Mucosa of descending colon (tissue), 3 donors: ENCODE measurements at regions not wholly inside any gene's neighbourhood (a gene's known extent, or its start where the extent isn't known, plus 50 kb on each side); places are given as distances from the start of the nearest gene placed in this dataset.

Experiments used
- ATAC-seq: fragments of 200-7000 bp; cut with Tn5 transposase; one replicate; pipeline ENCODE4 v1.9.1; 2020; ENCODE audit warnings: mild to moderate bottlenecking, moderate library complexity
- DNase-seq, 3 donors: peaks; one replicate each; pipeline ENCODE4 v3.0.0-alpha.2; 2020
- H3K36me3 ChIP-seq: fragments of 200-600 bp; one replicate; pipeline ENCODE4 v1.8.0; 2021; ENCODE audit warnings: low read depth, mild to moderate bottlenecking
- H3K4me1 ChIP-seq: fragments of 200-600 bp; one replicate; pipeline ENCODE4 v1.8.0; 2021; ENCODE audit warnings: low read depth, mild to moderate bottlenecking
- H3K4me3 ChIP-seq: fragments of 200-600 bp; one replicate; pipeline ENCODE4 v1.8.0; 2021; ENCODE audit warnings: mild to moderate bottlenecking
- H3K9me3 ChIP-seq: fragments of 200-600 bp; one replicate; pipeline ENCODE4 v1.8.0; 2021; ENCODE audit warnings: mild to moderate bottlenecking
- CTCF ChIP-seq: fragments of 200-600 bp; IDR thresholded peaks from one replicate; pipeline ENCODE4 v1.8.0; 2022; ENCODE audit warnings: antibody characterized with exemption, mild to moderate bottlenecking
- intact Hi-C, 2 donors: fragments of 100-400 bp; cut with DNase I in 1 of 2; cut with micrococcal nuclease in 1 of 2; formaldehyde crosslinking; loops; one replicate each; pipeline versions ENCODE4 v1.11.0 to v1.11.1; 2022; cut with DNase I, micrococcal nuclease
- donor health status: DM: no; HTN: no; CAD: no; lungs with moderate emphysema.
- donor health status: DM: no; HTN: no; CAD: no.
- donor health status: DM: no; HTN: yes; CAD: no.

GRCh38 chr2:139643139-139643538 is 862.9 kb upstream of the NXPH2 start:
- TF ChIP-seq CTCF, result no peak
- Histone ChIP-seq H3K9me3 (peaks cover 6% of the 10 kb centered on the region), H3K4me3 (no peak overlapping the region), H3K36me3 (no peaks in the 10 kb centered on the region), H3K4me1 (no peaks in the 10 kb centered on the region)
- DNase-seq, result no peak
- intact Hi-C loops, result no loop called here
- ATAC-seq, result no peak

GRCh38 chr2:139631966-139632365 is 851.8 kb upstream of the NXPH2 start:
- Histone ChIP-seq H3K4me1 (no peaks in the 10 kb centered on the region), H3K36me3 (no peaks in the 10 kb centered on the region), H3K4me3 (no peak overlapping the region), H3K9me3 (no peaks in the 10 kb centered on the region)
- intact Hi-C loops, result no loop called here
- ATAC-seq (no peak), DNase-seq (no peak)
- no peak for TF ChIP-seq CTCF

- TF ChIP-seq CTCF, result no peak
- H3K4me3 ChIP-seq, result no peak overlapping the region
- H3K36me3 ChIP-seq, result no peaks in the 10 kb centered on the region
- DNase-seq, result no peak
- ATAC-seq, result no peak
- no peaks in the 10 kb centered on the region for H3K9me3 ChIP-seq
- intact Hi-C loops, result no loop called here
- no peaks in the 10 kb centered on the region for H3K4me1 ChIP-seq
Measured at GRCh38 chr2:139628931-139629330, 848.7 kb upstream of the NXPH2 start.

- Histone ChIP-seq H3K4me3 (no peak overlapping the region), H3K9me3 (no peaks in the 10 kb centered on the region), H3K4me1 (no peaks in the 10 kb centered on the region), H3K36me3 (no peaks in the 10 kb centered on the region)
- DNase-seq, result no peak
- intact Hi-C loops, result no loop called here
- no peak for ATAC-seq
- TF ChIP-seq CTCF, result no peak
Measured at GRCh38 chr2:139626128-139626527, 845.9 kb upstream of the NXPH2 start.

GRCh38 chr2:139622691-139623090 is 842.5 kb upstream of the NXPH2 start:
- intact Hi-C loops, result no loop called here
- no peak for TF ChIP-seq CTCF

GRCh38 chr2:139617747-139618146 is 837.6 kb upstream of the NXPH2 start:
- no peaks in the 10 kb centered on the region for H3K4me1 ChIP-seq
- intact Hi-C loops, result no loop called here
- TF ChIP-seq CTCF, result no peak
- H3K36me3 ChIP-seq, result no peaks in the 10 kb centered on the region
- ATAC-seq (no peak), DNase-seq (no peak)
- H3K9me3 ChIP-seq, result peaks cover 2% of the 10 kb centered on the region
- no peak overlapping the region for H3K4me3 ChIP-seq

More at GRCh38 chr2:139622691-139623090, 842.5 kb upstream of the NXPH2 start:
- Histone ChIP-seq H3K4me1 (no peaks in the 10 kb centered on the region), H3K4me3 (no peak overlapping the region), H3K9me3 (peaks cover 2% of the 10 kb centered on the region), H3K36me3 (no peaks in the 10 kb centered on the region)
- no peak for DNase-seq
- ATAC-seq, result no peak
